Ovary (tissue), 7 donors: ENCODE measurements at regions not wholly inside any gene's neighbourhood (a gene's known extent, or its start where the extent isn't known, plus 50 kb on each side); places are given as distances from the start of the nearest gene placed in this dataset.

Experiments used
- DNase-seq, 5 donors: peaks; one replicate each; pipeline ENCODE4 v3.0.0-alpha.2; 2019 to 2020
- H3K27ac ChIP-seq, 2 donors: fragments of 200-600 bp; one replicate each; pipeline versions ENCODE4 v1.5.1 to v1.8.0; 2019 to 2022
- H3K27me3 ChIP-seq: fragments of 200-600 bp; one replicate; pipeline ENCODE4 v1.8.0; 2022
- H3K36me3 ChIP-seq: fragments of 200-600 bp; sonication (generic); one replicate; pipeline ENCODE4 v1.5.1; 2019
- H3K4me1 ChIP-seq: one replicate; pipeline ENCODE4 v1.8.1; 2013; ENCODE audit warnings: mild to moderate bottlenecking, moderate library complexity; ENCODE audit not compliant: insufficient read depth
- H3K4me3 ChIP-seq: fragments of 200-600 bp; sonication (generic); one replicate; pipeline ENCODE4 v1.5.1; 2017
- H3K9me3 ChIP-seq, 2 donors: fragments of 200-600 bp in 1 of 2; sonication (generic) in 1 of 2; one replicate each; pipeline versions ENCODE4 v1.5.1 to v1.8.1; 2013 to 2019; ENCODE audit warnings: mild to moderate bottlenecking in 1 of 2, moderate library complexity in 1 of 2
- CTCF ChIP-seq, 3 donors: fragments of 450-650 bp in 2 of 3; fragments of 200-600 bp in 1 of 3; IDR thresholded peaks; one replicate each; pipeline versions ENCODE4 v1.5.1 to v1.8.0; 2016 to 2022; ENCODE audit warnings: antibody characterized with exemption in 3 of 3, mild to moderate bottlenecking in 1 of 3
- EP300 ChIP-seq: sonication (generic); formaldehyde crosslinking; IDR thresholded peaks from one replicate; pipeline ENCODE4 v1.6.1; 2017; ENCODE audit warnings: antibody characterized with exemption
- POLR2A ChIP-seq: fragments of 450-650 bp; IDR thresholded peaks from one replicate; pipeline ENCODE4 v1.6.1; 2017; ENCODE audit warnings: antibody characterized with exemption, mild to moderate bottlenecking, moderate library complexity
- WGBS, 3 donors: extraction: QIAGEN DNeasy Blood & Tissue Kit in 1 of 3; methylation state at CpG; one replicate each; pipeline versions ENCODE4 v1.1.5 to v1.1.7; 2013 to 2017; 5-methylcytosine and 5-hydroxymethylcytosine counted together
- intact Hi-C, 4 donors: fragments of 100-400 bp; cut with DNase I; formaldehyde crosslinking; loops; one replicate each; pipeline versions ENCODE4 v1.11.0 to v1.15.1; 2022 to 2023
- donor health status: DM: no; HTN: no; CAD: no; lungs with moderate emphysema.
- donor health status: DM: no; HTN: no; CAD: no.
- donor health status: Bipolar disorder and iron deficiency.
- donor health status: DM: no; HTN: no; CAD: no.
- donor health status: DM: yes; HTN: yes; CAD: no.

DNA sequence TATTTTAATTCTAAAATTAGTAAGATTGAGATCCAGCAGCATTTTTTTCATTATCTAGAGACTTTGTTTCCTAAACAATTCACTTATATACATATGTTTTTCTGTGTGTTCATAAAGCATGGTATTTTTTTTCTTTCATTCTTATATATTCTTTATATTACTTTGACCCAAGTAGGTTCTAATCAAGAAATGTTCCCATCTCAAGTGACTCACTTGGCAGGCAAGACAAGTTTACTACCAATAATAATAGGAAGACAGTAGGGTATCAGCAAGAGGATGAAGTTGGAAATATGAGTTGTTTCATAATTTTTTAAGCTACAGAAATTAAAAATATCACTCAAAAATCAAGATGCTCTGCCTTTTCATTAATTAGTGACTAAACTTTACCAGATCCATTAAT lies 613.4 kb upstream of the ATP2B1 start:
- intact Hi-C loops = no loop called here
- no peaks in the 10 kb centered on the region for H3K36me3 ChIP-seq

DNA sequence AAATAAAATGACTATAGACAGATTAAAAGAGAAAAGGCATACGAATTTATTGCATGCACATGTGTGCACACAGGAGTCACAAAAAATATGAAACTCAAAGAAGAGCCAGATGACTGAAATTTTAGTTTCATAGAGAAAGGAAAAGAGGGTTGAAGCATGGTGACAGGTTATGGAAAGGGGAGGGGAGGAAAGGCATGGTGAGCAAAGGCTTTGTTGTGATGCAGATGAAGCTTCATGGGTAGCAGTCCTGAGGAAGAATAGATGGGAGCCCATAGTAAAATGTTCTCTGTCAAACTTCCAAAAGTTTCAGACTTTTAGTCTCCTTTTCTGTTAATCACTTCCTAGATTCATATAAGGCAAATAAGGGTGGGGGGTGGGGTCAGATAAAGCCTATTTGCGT lies 612.7 kb upstream of the ATP2B1 start:
- H3K27ac ChIP-seq = no peak overlapping the region
- H3K4me3 ChIP-seq = no peak overlapping the region
- H3K4me1 ChIP-seq = no peaks in the 10 kb centered on the region
- DNase-seq = no peak
- no peaks in the 10 kb centered on the region for H3K9me3 ChIP-seq
- no peaks in the 10 kb centered on the region for H3K36me3 ChIP-seq
- WGBS, 3 donors = 90 to 93% (median 91%) methylated on average over 2 of the region's 2 CpGs
- no peaks in the 10 kb centered on the region for H3K27me3 ChIP-seq
- intact Hi-C loops = no loop called here
- TF ChIP-seq CTCF (IDR thresholded peaks at IDR 0.05) = no peak
- TF ChIP-seq EP300 = no peak

More for the DNA sequence above, 613.4 kb upstream of the ATP2B1 start:
- no peak overlapping the region for H3K27ac ChIP-seq
- H3K27me3 ChIP-seq = no peaks in the 10 kb centered on the region
- no peak overlapping the region for H3K4me3 ChIP-seq
- no peak for DNase-seq
- no peaks in the 10 kb centered on the region for H3K9me3 ChIP-seq
- TF ChIP-seq EP300 = no peak
- no peak for TF ChIP-seq CTCF (IDR thresholded peaks at IDR 0.05)
- no peak for TF ChIP-seq POLR2A
- H3K4me1 ChIP-seq = no peaks in the 10 kb centered on the region

- WGBS, 3 donors = 89 to 92% (median 90%) methylated on average over 4 of the region's 4 CpGs
- intact Hi-C loops = no loop called here
- H3K4me1 ChIP-seq = no peaks in the 10 kb centered on the region
- TF ChIP-seq EP300 = no peak
- no peak for TF ChIP-seq CTCF (IDR thresholded peaks at IDR 0.05)
- TF ChIP-seq POLR2A = no peak
- no peak for DNase-seq
- H3K27me3 ChIP-seq = no peaks in the 10 kb centered on the region
- no peaks in the 10 kb centered on the region for H3K9me3 ChIP-seq
- H3K27ac ChIP-seq = no peak overlapping the region
- H3K4me3 ChIP-seq = no peak overlapping the region
- H3K36me3 ChIP-seq = no peaks in the 10 kb centered on the region
Measured at GRCh38 chr12:90311561-90311960, 602.9 kb upstream of the ATP2B1 start.

GRCh38 chr12:90305379-90305778 lies 596.7 kb upstream of the ATP2B1 start:
- 83 to 91% (median 89%) methylated on average over 3 of the region's 3 CpGs for WGBS, 3 donors
- no peak for DNase-seq
- intact Hi-C loops = no loop called here

More at GRCh38 chr12:90305379-90305778, 596.7 kb upstream of the ATP2B1 start:
- Histone ChIP-seq H3K4me1 (no peaks in the 10 kb centered on the region), H3K27ac (no peak overlapping the region), H3K27me3 (no peaks in the 10 kb centered on the region), H3K36me3 (no peaks in the 10 kb centered on the region), H3K9me3 (no peaks in the 10 kb centered on the region), H3K4me3 (no peak overlapping the region)
- TF ChIP-seq CTCF (IDR thresholded peaks at IDR 0.05) = no peak
- no peak for TF ChIP-seq EP300
- TF ChIP-seq POLR2A = no peak
